ENCODE measurements at regions not wholly inside any gene's neighbourhood (a gene's known extent, or its start where the extent isn't known, plus 50 kb on each side); places are given as distances from the start of the nearest gene placed in this dataset.
A peak's percentile ranks its signal among the peaks of the same experiment; 100 is the strongest.

DNA sequence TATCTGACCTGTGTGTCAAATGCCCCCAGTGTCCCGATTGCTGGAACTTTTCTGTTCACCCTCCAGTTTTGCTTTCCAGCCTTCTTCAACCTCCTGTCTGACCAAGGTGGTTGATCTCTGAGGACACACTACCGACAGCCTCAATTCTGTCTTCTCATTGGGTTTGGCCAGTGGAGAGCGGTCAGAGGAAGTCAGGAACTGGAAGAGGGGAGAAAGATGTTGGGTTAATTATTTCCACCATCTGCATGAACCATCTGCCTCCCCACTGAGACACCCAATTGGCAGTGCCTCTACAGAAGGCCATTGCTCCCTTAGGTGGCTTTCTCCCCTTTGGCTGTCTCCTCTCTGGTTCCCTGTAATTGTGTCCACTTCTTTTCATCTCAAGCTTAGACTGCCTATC lies 154.3 kb upstream of the RAI14 start:
- DNase-seq (ENCODE audit: low read depth in 1 of 2, low spot score in 1 of 2), result no peak

DNA sequence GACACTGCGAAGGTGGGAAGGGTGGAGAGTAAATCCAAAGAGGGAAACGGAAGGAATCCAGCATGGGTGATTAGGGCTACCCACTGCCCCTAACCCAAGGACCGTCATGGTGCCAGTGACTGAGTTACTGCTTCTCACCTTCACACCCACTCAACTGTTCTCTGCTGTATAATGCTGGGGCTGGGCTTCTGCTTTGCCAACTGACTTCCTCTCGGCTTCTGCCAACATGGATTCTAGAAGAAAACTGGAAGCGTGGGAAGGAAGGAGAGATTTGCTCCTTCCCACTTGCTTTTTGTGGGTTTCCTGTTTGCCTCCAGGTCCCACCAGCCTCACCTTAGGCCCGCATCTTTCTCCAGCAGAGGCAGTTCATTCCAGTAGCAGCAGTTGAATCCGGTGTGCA lies 153.5 kb upstream of the RAI14 start:
- DNase-seq (ENCODE audit: low read depth in 1 of 2, low spot score in 1 of 2), result no peak

DNA sequence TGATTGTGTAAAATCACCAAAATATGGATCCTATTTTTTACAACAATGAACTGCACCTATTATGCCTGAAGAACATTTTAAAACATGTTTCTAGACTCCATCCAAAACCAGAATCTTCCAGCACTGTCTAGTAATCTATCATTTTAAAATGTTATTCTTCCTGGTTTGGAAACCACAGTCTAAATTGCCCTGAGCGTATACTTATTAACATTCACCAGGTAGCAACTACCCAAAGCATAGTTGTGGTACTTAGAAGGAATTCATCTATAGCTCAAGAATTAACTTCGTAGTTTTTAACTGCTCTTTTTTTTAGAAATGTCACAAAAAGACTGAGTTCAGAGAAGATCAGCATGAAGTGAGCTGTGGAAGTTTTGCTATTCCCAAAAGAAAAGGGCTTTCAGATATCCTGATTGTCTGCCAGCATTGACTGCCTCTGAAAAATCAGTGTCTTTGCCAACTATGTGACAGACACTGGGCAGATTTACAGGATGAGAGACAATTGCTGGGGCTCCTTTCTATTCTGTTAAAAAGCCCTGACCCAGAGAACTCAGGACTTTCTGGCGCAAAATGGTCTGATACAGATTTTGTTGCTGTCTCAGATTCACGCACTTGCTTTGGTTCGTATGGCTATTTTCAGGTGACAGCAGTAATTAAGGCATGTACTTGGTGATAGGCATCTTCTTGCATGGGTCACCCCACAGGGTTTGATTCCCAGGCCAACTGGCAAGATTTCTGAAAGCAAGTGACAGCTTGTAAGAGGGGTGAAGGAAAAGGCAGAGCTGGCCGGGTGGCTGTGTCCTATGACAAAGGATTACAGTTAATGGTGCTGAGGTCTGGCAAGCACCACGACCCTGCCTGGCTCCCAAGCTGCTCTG lies 152.5 kb upstream of the RAI14 start:
- DNase-seq (ENCODE audit: low read depth in 1 of 2, low spot score in 1 of 2), result no peak

DNA sequence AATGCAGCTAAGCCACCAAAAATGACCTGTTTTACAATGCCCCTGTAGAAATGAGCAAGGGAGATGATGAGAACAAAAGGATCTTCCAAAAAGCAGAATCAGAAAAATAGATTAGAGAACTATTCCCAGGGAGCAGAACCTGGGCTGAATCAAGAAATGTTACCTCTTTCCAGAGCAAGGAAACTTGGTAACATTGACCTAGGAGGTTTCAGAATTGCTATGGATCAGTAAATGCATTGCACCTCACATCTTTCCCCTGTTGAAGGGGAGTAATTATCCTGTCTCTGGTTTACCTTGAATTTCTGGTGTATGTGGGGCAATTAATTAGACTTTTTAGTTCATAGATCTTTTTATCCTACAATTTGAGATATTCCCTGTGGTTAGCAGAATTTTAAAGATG lies 151.2 kb upstream of the RAI14 start:
- no peak for DNase-seq (ENCODE audit: low read depth in 1 of 2, low spot score in 1 of 2)

DNA sequence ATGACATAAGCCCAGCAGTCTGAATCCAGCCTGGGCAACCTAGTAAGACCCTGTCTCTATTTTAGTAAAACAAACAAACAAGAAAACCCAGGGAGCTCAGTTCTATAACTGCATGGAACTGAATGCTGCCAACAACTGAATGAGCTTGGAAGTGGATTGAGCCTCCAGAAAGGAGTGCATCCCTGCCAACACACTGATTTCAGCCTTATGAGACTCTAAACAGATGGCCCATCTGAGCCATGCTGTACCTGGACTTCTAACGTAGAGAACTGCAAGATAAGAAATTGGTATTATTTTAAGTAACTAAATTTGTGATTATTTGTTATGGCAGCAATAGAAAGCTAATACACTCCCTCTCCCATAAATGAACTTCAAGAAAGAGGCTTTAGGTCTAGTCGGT lies 150.4 kb upstream of the RAI14 start:
- DNase-seq (ENCODE audit: low read depth in 1 of 2, low spot score in 1 of 2), result no peak

DNA sequence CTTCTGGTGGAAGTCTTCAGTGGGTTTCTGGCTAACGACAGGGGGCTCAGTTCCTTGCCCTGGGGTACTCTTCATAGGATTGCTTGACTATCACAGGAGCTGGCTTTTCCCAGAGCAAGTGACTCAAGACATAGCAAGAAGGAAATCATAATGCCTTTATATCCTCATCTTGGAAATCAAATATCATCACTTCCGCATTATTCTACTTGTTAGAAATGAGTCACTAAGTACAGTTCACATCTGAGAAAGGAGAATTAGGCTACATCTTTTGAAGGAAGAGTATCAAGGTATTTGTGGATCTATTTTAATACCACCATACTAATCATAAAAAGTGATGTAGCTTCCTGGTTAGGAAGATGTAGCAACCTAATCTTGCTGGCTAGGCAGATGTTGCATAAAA lies 148.2 kb upstream of the RAI14 start:
- DNase-seq (ENCODE audit: low read depth in 1 of 2, low spot score in 1 of 2), result no peak

DNA sequence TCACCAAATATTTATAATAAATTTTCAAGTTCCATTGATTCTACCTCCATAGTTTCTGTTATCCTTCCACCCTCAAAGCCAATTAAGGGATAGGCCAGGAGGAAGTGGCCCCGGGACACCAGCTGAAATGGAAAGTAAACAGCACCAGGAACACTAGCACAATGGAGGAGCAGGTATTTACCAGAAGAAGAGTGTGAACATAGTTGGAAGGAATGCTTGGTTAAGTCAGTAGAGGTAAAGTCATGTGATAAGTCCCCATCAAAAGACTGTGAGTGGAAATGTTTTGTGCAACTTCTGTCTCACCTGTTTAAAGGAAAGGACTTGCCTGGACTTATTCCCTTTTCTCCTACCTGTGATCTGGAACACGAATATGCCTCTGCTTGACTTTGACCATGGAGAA lies 146.7 kb upstream of the RAI14 start:
- DNase-seq (ENCODE audit: low read depth in 1 of 2, low spot score in 1 of 2), result no peak

DNA sequence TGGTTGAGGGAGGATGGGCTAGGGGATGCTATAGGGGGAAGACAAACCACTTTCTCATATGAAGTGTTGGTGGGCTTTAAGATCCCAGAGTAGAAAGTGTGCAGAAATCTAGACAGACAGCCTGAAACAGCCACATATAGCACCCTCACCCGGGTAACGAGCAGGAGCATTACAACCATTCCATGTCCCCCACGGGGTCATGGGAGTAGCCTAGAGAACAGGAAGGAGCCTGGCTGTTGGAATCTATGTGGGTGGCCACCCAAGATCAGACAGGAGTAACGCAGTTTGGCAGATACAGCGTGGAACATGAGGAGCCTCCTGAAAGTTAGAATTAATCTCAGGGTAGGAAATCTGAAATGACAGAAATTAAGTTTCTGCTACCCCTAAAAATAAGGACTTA lies 146.1 kb upstream of the RAI14 start:
- no peak for DNase-seq (ENCODE audit: low read depth in 1 of 2, low spot score in 1 of 2)

DNA sequence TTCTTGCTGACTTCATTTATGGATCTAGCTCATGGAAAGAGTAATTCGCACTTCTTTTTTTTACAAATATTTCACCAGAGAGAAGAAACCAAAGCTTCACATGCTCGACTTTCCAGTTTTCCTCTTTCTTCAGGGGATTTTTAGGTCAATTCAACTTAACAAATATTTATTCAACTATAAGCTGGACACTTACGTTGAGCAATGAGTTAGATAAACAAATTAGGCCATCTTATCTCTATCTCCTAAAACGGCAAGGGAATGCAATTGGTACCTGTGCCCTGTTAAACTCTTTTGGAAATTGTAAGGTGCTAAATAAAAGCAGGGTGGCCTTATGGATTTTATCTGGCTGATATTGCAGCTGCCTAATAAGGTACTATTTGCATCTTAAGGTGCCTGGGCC lies 145.1 kb upstream of the RAI14 start:
- no peak for DNase-seq (ENCODE audit: low read depth in 1 of 2, low spot score in 1 of 2)

DNA sequence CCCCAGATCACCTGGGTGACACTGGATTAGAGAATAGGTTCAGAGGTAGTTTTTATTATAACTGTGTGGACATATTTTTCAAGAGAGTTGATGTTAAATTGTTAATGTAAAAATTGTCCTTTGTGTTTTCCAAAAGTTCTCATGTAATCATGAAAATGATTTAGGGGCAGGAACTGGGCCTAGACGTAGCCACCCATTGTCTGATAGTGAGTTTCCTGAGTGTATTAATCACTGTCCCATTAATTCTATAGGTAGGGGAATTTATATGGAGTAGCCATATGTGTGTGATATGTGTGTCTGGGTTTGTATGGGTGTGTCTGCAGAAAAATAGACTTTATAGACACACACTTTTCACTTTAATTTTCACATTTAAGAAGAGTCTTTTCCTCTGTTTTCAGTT lies 144.6 kb upstream of the RAI14 start:
- DNase-seq (ENCODE audit: low read depth in 1 of 2, low spot score in 1 of 2), result no peak

DNA sequence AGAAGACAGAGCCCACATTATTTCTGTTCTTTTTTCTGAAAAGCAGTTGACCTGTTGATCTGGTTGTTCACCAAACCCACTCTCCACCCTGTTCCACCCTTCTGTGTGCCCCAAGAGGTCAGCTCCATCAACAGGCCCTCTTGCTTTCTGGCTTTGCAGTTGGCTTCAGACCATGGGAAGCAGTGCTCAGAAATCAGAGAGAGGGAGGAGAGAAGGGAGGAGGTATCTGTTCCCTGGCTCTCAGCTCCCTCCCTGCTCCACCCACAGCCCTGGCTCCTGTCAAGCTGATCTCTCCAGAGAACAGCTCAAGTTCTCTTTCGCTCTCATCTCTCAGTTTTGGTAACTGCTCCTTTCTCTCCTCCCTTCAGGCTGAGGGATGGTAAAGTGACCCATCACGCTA lies 144.2 kb upstream of the RAI14 start:
- no peak for DNase-seq (ENCODE audit: low read depth in 1 of 2, low spot score in 1 of 2)

DNA sequence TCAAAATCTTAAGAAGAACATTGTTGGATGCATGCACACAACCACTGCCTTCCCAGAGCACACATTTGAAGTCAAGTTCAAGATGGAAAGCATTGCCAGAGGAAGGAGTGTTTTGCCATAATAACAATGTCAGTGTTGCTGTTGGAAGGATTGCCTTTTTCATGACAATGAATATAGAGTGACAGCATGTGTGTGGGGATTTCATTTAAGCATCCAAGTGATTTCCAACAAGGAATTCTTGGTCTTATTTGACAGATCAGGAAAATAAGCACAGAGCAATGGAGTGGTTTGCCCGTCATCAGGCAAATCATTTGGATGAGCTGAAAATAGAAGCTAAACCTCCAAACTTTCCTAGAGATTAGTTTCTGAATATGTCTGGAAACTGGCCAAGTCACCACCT lies 140.0 kb upstream of the RAI14 start:
- no peak for DNase-seq (ENCODE audit: low read depth in 1 of 2, low spot score in 1 of 2)

DNA sequence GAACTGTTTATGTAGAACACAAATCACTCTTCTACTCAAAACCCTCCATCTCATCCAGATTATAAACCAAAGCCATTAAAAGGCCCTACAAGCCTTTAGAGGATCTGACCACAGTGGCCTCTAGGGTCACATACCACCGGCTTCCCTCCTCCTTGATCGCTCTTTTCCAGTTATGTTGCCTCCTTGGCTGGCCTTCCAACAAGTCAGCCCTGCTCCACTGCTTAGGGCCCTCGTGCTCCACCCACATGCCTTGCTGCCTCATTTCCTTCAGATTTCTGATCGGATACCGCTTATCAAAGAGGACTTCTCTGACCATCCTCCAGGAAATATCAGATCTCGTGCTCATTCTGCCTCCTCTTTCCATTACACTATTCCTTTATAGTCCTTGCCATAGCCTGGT lies 139.4 kb upstream of the RAI14 start:
- DNase-seq (ENCODE audit: low read depth in 1 of 2, low spot score in 1 of 2), result no peak

DNA sequence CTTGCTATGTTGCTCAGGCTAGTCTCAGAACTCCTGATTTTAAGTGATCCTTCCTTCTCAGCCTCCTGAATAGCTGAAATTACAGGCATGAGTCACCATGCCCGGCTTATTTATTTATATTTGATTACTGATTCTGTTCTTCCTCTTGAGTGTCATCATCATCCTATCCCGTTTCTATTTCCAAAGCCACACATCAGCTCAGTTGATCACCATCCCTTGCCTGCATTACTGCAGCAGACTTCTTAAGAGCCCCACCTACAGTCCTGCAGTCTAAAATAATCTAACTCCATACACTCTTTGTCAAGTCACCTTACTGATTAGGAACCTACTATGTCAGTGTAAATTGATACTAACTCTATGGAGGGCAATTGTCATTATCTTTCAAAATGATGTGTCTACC lies 138.9 kb upstream of the RAI14 start:
- no peak for DNase-seq (ENCODE audit: low read depth in 1 of 2, low spot score in 1 of 2)

DNA sequence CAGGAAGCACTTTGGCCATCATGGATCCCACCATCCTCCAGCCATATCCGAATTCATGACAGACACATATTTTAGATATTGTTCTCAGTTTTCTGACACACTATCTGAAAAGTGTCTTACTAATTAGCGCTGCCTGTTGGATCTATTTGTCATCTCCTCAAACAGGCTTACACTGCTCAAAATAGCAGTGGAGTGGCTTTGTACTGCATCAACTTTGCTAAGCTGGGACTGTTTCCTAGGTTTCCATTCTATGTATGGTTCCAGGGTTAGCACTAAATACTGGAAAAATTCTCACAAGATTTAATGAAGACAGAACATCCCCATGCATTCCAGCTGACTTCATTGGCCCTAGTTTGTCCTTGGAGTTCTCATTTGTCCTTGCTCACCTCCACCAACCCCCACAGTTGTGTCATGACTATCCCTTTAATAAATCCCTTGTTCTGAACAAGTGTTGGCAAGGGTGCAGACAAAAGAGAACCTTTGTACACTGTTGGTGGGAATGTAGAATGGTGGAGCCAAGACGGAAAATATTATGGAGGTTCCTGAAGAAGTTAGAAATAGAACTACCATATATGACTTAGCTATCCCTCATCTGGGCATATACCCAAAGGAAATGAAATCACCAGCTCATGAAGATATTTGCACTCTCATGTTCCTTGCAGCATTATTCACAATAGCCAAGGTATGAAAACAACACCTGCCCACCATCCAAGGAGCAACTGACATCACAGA lies 136.5 kb upstream of the RAI14 start:
- DNase-seq (ENCODE audit: low read depth in 1 of 2, low spot score in 1 of 2), result no peak

DNA sequence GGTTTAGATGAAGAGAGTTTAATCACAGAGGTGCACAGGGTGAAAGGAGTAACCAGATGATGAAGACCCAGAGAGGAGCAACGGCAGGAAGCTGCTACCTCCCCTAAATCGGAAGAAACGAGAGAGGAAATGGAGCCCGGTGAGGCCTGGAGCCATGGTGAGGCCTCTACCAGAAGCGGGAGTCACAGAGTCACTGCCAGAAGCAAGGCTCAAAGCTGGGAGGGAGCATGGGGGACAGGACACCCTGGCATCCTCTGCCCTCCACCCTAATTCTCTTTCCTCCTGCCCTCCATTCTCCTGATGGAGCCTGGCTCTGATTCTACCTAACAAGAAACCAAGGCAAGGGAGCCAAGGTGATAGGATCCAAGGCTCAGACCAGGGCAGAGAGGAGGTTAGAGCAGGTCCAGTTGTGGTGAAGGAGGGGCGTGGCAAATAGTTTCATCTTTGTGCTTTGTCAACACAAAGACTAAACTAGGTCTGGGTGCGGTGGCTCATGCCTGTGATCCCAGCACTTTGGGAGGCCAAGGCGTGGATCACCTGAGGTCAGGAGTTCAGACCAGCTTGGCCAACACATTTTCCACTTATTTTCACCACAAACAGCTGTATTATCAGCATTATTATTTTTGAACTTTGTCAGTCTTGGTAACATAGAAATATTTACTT lies 134.4 kb upstream of the RAI14 start:
- no peak for DNase-seq (ENCODE audit: low read depth in 1 of 2, low spot score in 1 of 2)

DNA sequence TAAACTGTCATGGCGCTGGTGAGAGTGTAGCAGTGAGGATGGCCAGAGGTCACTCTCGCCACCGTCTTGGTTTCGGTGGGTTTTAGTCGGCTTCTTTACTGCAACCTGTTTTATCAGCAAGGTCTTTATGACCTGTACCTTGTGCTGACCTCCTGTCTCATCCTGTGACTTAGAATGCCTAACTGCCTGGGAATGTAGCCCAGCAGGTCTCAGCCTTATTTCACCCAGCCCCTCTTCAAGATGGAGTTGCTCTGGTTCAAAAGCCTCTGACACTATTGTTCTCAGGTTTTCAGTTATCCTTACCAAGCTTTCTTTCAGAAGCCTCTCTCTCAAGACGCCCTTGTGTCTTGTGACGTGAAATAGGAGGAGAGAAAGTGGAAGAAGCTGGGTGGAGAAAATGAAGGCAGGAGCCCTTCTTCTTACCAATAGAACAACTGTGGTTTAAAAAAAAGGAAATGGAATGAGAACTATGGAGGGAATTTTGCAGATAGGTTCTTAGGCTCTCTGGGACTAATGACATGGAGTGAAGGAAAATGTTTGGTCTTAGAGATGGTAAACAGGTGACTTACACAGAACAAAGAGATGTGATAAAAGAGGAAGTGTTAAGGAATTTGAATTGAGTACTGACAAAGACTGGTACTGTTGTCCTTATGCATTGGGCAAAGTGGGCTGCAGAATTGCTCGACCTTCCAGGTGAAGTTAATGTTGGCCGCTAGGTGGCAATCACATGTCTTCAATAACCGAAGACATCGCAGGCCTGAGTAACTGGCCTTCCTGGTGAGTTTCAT lies 133.3 kb upstream of the RAI14 start:
- DNase-seq (ENCODE audit: low read depth in 1 of 2, low spot score in 1 of 2), result peak in 1 of 2 donors; percentile 41

DNA sequence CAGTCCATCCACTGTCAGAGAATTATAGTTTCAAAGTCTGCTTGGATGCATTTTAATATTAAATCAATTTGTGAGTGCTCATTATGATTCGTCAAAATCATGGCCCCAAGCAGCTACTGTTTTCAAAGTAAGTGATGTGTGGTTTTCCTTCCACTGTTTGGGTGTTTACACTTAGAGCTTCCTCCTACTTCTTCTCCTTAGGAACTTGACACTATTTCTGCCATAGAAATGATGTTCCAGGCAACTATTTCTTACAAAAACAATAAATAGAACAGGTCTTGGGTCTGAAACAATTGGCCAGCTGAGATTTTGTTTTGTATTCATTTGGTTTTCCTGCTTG lies 132.8 kb upstream of the RAI14 start:
- DNase-seq (ENCODE audit: low read depth in 1 of 2, low spot score in 1 of 2), result no peak

DNA sequence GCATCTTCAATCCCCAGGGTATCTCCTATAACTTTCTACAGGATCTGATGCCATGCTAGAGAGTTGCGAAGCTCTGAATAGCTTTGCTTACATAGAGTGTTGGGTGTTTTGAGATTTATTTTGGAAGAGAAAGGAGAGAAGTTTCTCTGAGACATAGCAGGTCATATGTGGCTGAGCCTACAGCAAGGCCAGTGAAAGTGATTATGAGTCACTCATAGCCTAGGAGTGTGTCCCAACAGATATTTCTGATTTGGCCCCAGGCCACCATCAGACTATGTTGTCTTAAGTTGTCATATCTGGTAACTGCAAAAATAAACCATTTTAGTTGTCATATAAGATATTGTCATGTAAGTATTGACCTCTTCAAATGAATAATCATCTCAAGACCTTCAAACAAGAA lies 132.0 kb upstream of the RAI14 start:
- no peak for DNase-seq (ENCODE audit: low read depth in 1 of 2, low spot score in 1 of 2)

DNA sequence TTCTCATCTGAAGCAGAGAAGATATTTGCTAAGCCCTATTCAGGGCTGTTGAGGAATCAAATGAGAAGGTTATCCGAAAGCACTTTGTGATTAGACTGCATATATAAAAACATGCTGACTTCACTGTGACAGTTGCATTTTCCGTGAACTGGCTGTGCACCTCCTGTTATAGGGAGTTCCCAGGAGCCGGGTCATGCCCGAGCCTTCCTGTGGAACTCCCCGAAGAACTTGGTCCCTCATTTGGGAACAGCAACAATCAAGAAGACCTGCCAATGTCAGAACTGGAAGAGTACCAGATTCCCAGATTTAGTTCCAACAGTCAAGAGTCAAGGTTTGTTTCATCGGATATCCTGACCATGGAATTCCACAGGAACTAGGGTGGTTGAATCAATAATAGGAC lies 130.4 kb upstream of the RAI14 start:
- DNase-seq (ENCODE audit: low read depth in 1 of 2, low spot score in 1 of 2), result no peak

DNA sequence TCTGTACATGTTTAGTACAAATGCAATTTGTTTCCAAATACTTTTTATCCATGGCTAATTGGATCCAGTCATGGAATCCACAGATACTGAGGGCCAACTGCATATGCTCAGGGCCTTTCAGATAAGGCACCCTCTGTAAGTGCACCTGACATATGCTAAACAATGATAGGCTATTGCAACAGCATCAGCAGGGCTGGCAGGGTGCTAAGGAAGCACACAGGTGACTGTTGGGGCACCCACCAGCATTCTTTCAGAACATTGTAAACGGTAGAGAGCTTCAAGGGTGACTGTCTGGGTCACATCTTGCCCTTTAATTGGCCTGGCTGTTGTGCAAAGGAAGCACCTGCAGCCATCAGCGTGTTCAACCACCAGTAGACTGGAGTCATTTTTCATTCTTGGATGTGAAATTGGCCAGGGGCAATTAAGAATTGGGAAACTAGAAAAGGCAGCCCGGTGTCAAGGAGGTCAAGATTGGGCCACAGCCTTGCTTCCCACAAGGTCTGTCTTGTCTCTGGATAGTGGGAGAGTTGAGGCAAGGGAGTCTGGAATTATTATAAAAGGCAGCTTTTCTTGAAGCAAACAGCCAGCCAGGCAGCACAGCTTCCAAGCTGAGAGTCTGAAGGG lies 129.3 kb upstream of the RAI14 start:
- no peak for DNase-seq (ENCODE audit: low read depth in 1 of 2, low spot score in 1 of 2)

All from activated CD4-positive, alpha-beta T cell treated with anti-CD3 and anti-CD28 coated beads, Interleukin-2, amount 50 U/mL, for 24 hours (primary cell).